HG02763 (cell line): ENCODE measurements at regions not wholly inside any gene's neighbourhood (a gene's known extent, or its start where the extent isn't known, plus 50 kb on each side); places are given as distances from the start of the nearest gene placed in this dataset.

Source experiments
- ATAC-seq: cut with Tn5 transposase; IDR thresholded peaks from one replicate; pipeline ENCODE4 v1.9.1; 2021; ENCODE audit warnings: mild to moderate bottlenecking, moderate library complexity; ENCODE audit not compliant: unreplicated experiment

DNA sequence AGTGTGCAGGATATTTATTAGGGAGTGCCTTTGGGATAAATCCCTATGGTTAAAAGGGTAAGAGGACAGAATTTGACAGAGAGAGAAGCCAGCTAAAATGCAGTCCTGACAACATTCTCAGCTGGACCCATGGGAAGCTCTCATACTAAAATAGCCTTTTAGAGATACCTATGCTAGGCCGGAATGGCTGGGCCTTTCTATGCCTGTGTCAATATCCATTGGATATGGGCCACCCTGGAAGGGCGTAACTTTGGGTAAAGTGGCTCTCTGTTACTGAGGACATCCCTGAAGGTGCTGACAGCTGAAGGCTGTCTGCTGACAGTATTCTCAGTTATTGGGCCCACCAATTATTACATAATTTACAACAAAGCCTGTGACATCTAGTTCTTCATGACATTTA is 613.0 kb upstream of the B3GALT2 start:
- ATAC-seq, result no peak

DNA sequence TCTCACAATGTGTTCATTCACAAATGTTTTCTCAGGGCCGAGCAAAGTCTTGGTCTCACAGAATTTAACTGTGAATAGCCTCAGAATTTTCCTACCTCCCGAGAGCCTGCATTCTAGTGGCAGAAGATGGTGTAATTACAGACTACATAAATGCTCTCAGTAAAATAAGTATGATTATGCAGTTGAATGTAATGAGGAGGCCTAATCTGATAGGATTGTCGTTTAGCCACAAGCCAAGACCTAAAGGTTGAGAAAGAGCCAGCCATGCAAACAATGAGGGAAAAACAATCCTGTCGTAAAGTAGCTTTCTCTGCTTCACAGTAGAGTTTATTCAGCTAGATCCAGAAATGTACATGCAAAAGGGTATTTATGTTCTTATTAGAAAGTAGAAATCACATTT is 607.8 kb upstream of the B3GALT2 start:
- ATAC-seq, result no peak

DNA sequence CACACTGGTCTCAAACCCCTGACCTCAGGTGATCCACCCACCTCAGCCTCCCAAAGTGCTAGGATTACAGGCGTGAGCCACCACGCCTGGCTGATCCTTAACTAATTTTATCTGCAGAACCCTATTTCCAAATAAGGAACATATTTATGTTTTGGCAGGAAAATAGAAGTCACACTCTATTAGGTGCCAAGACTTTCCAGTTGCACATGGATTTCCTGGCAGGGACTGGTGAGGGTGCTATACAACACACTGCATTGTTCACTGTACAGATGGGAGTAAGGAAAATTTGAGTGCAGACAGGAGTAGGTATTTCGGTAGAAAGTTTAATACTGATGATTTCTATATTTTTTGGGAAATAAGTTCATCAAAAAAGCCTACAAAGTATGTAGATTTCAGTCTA is 605.3 kb upstream of the B3GALT2 start:
- no peak for ATAC-seq

DNA sequence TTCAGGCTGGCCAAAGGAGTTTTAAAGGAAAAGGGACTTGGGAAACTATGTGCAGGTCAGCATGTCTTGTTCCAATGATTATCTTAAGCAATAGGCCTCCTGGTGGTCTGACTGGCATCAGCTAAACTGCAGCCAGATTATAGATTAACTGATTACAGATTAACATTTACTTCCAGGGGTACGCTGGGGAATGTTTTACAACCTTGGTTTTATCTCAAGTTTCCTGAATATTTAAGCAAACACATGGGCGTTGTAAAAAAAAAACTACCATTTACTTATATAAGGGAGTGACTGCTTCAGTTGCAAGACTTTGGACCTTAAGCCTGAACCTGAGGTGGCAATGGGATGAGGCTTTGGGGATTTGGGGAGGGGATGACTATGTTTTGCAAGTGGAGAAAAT is 600.6 kb upstream of the B3GALT2 start:
- no peak for ATAC-seq

DNA sequence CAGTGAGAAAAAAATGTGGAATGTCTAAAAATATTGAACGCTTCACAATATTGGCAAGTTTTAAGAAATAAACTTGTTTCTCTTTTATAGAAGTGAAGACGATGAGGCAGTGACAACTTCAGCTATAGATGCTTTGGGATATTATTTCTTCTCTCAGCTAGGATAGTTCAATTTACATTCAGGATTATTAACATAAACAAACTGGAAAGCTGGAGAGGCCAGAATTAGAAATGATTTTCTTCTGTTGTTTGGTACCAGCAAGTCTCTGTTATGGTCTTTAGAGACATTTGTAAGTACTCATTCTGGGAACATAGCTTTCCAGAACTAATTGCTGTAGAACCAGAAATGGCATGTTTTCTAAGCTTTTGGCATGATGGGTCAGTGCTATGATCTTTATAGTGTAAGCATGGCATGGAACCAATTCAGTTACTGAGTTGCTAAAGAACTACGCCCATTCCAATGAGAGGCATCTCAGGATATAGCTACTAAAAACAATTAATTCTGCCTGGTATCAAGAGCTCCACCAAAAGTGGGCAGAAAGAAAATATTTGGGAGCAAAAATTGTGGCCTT is 599.5 kb upstream of the B3GALT2 start:
- no peak for ATAC-seq

DNA sequence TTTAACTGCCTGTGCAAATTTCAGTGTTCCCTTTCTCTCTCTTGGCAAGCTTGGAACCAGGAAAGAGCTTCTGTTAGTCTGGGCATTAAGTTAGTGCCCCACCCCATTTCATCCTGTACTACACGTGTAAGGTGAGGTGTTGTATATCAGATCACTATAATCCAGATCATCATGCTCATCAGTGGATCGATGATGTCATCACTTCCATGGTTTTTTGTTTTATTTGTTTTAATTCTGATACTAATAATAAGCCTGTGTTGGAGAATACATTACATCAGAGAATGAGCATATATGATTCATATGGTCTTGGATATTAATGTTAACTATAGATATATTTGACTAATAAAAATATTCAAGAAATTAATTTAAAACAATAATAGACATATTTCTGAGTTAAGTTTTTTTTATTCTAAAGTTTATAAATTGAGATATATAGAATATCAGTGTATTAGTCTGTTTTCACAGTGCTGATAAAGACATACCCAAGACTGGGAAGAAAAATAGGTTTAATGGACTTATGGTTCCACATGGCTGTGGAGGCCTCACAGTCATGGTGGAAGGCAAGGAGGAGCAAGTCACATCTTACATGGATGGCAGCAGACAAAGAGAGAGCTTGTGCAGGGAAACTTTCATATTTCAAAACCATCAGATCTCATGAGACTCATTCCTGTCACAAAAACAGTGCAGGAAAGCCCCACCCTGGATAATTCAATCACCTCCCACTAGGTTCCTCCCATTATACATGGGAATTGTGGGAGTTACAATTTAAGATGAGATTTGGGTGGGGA is 588.3 kb upstream of the B3GALT2 start:
- no peak for ATAC-seq

DNA sequence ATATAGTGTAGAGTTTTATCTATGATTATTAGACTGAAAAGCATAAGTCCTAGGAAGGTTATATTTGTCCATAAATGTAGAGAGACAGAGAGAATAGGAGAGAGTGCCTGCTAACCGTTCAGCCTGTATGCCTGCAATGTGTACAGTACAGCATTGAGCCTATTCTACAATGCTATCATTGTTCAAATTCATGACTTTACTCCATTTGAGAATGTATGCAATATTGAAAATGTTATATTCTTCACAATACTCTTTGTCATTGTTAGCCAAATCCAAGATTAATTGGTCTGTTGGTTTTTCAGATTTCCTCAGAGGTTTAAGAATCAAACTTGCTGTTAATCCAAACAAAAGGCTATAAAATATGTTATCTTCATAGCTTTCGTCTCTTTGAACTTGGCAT is 585.2 kb upstream of the B3GALT2 start:
- no peak for ATAC-seq

DNA sequence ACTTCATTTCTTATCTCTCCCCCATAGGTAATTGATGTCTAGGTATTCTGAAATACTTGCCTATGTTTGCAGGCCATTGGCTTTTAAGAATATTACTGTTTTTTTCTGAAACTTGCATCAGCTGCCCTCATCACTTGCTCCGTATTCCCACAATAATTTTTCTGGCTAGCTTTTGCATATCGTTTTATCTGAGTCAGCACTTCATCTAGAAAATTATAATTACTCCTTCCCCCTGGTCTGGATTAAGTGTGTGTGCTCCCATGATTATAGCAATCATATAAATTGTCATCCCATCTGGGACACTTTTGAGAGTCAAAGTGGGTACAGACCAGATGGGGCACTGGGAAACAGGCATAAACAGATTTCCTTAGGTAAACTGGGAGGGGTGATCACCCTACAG is 583.2 kb upstream of the B3GALT2 start:
- ATAC-seq, result no peak

DNA sequence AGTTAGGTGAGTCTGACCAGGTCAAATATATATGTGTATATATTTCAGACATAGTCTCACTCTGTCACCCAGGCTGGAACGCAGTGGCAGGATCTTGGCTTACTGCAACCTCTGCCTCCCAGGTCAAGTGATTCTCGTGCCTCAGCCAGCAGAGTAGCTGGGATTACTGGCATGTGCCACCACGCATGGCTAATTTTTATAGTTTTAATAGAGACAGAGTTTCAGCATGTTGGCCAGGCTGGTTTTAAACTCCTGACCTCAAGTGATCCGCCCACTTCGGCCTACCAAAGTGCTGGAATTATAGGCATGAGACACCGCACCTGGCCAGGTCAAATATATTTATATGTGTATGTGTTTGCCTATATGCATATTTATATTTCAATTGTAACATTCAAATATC is 581.5 kb upstream of the B3GALT2 start:
- no peak for ATAC-seq

DNA sequence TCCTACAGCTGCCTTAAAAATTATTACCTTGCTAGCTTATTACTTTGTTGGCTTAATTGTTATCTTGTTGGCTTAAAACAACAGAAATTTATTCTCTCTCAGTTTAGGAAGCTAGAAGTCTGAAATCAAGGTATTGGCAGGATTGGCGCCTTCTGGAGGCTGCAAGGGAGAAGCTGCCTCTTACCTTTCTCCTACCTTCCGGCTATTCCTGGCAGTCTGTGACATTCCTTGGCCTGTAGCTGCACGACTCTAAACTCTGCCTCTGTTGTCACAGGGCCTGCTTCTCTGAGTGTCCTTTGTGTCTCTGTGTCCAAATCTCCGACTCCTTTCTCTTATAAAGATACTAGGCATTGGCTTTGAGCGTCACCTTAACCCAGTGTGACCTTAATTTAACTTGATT is 579.9 kb upstream of the B3GALT2 start:
- no peak for ATAC-seq

DNA sequence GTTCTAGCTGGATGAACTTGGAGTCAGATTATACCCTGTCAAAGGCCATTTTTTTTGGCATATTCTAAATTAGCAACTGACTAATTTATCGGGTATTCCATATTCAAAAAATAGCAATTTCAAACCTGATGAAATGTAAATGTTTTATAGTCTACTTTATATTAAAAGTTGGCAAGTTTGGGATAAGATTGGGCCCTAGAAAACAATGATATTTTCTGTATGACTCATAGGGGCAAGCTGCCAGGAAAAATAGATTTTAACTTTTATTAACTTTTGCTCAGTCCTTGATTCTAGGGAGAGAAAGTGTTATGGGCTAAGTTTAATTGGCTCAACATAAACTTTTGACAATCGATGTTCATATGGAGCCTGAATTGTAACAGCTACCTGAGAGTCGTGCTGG is 576.9 kb upstream of the B3GALT2 start:
- ATAC-seq, result no peak

DNA sequence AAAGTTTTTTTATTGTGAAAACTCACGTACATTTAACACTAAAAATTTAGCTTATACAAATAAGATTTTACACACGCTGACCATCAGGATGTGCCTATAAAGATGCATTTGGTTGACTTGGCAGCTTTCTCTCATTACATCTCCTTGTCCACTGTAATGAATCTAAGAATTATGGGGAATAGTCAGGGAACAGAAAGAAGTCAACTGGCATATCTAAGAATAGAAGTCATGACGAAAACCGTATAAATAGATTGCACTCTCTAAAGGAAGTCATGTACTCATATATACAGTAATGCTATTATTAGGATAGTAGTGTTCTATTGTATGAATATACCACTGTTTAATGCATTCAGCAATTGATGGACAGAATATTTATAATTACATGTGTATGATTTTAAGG is 575.8 kb upstream of the B3GALT2 start:
- no peak for ATAC-seq

DNA sequence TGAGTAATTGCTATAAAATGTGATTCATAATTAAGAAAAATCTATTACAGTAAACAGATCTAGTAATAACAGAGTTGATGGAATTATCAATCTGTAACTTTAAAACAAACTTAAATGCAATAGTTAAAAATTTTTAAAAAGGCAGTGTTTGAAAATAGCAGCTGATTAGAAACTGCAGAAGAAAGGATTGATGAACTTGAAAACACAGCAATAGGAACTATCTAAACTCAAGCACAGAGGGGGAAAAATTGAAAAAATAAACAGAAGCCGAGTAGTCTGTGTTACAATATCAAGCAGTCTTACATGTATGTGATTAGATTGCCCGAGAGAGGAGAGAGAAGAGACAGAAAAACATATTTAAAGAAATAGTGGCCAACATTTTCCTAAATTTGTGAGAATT is 569.0 kb upstream of the B3GALT2 start:
- ATAC-seq, result no peak

DNA sequence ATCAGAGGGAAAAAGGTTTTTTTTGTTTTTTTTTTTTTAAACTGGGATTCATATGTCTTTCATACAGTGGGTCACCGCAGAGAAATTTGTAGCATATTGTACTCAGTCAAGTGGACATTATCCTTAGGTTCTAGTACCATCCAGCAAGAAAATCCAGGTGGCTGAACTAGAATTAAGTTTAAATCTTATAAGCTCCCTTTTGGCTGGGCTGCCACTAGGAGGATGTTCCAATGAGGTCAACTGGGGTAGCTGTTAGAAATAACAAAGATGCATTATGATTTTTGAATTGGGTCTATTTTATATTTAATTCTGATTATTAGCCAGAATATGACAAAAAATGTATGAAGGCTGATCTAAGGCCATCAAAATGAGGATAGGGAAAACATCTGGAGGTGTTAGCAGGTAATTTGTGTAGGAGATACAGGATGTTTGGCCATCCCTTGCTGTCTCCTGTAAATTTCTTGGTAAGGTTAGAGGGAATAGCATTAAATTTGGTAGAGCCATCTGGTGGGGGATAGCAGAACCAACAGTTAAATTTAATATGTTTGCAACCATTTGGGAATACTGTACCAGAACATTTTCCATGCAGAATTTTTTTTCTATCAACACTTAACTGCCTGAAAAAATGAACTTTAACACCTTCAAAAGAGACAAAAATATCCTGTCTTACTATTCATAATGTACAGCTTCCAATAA is 568.5 kb upstream of the B3GALT2 start:
- no peak for ATAC-seq

DNA sequence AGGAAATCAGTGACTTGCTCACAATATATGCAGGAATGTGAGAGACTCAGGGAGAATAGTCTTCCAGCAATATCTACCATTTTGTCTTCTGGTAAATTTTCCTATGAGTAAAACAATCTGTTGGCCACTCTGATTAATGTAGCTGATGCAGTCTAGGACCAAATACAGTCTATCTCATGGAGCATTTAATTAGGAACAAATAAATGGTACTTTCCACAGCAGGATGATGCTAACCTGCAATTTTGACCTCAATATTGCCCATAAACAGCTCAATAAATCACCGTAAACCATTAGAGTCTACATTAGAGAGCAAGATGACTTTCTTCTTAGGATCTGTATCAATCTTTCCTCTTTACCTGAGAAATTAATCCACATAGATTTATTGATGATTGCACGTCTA is 567.7 kb upstream of the B3GALT2 start:
- ATAC-seq, result no peak

DNA sequence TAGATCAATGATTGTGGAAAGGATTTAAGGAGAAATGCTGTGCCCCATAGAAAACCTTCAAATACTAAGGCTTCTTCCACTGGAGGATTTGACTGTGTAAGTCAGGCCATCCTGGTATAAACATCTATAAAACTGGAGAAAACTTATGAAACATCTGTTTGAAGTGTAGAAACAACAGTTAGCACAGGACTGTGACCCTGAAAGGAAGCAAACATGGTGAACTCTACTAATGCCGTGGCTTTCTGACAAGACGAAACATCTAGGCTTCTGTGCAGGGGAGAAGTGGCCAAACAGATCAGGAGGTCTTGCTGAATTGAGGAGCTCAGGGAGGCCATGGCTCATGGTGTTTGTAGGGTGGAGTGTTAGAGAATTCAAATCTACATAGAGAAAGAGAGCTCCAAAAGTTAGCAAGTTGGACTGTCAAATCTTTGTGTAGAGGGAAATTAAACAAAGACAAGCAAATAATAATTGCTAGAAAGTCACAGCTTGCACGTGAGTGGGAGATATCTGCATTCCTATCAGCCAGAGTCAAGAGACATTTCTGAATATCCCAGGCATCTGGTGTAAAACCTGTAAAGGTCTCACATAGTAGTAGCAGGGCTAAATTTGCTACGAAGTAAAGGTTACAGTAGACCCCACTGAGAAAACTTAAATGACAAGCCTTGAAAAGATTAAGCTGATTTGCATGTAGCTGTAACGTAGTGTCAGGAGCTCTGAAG is 566.8 kb upstream of the B3GALT2 start:
- no peak for ATAC-seq

DNA sequence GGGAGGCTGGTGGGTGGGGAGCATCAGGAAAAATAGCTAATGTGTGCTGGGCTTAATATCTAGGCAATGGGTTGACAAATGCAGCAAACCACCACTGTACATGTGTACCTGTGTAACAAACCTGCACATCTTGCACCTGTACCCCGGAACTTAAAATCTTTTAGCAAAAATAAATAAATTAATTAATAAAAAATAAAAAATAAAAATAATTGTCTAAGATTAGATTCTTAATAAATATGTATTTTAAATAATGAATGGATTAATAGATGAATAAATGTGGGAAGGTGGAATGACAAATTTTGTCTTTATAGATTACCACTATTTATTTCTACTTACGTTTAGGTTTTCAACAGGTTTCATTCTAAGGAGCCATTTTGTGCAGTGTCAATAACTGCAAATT is 563.5 kb upstream of the B3GALT2 start:
- ATAC-seq, result no peak

DNA sequence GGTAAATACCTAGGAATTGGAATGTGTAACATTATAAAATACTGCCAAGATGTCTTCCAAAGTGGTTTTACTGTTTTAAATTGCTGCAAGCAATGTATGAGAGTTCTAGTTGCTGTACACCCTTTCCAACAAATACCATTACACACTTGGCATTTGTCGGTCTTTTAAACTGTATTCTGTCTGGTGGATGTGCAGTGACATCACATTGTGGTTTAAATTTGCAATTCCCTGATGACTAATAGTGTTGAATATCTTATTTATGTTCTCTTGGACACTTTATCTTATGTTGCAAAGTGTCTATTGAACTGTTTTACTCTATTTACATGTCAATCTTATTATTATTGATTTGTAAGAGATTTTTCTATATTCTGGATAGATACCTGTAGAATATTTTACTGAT is 561.2 kb upstream of the B3GALT2 start:
- ATAC-seq, result no peak

DNA sequence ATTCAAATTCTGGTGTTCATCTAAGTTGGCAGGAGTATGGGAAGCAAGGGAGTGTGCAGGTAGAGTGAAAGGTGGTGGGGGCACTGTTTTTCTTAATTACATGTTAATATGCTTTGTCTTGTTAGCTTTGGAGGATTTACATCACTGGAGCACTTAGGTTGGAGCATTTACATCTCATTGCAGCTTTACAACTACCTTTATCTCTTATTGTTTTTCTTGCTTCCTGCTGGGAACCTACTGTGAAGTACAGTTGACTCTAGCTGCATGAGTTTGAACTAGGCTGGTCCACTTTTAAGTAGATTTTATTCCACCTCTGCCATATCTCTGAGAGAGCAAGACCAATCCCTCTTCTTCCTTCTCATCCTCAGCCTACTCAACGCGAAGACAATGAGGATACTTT is 554.8 kb upstream of the B3GALT2 start:
- no peak for ATAC-seq

DNA sequence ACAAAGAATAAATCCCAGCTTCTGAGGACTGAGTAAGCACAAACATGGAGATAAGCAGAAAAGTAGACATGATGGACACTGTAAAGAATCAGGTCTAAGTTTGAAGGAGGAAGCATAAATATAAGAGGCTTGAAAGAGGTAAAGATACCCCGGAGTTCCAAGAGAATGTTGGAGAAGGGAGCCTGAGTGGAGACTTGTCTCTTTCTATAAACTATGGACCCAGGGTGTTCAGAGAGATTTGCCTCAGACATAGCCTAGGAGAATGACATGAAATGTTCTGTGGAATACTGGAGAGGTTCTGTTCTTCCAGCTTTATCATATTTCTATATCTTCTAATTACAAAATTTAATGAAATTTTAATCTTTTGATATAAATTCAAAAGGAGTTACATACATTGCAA is 554.3 kb upstream of the B3GALT2 start:
- no peak for ATAC-seq

DNA sequence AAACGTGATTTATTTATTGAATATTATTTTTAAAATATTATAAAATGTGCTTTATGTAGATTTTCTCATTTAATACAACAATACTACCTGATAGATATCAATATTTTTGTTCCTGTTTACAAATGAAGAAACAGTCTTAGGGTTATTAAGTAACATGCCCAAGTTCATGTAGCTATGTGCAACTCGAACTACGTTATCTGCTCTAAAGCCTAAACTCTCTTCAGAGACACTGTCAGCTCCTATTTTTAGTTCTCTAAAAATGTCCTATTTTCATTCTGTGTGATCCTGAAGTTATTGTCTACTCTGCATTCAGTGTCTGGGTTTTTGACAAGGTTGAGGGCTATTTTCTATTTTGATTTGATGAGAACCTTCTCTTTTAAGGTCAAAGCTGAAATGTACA is 550.1 kb upstream of the B3GALT2 start:
- ATAC-seq, result no peak

DNA sequence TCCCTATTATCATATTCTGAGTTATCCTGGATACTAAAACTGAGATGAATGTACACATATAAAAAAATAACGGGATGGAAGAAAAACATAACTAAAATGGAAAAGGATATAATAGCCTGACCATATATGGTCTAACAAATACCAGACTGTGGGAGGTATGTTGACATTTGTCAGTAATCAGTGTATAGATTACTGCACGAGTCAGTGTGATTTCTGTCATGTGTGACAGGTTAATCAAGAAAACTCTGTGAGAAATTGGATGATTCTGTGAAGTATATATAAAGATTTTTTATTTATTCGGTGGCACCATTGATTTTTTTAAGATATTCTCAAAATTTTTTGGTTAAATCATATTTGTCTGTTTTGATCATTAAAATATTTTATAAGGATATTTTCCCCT is 547.3 kb upstream of the B3GALT2 start:
- ATAC-seq, result no peak
